GM12892 (cell line): ENCODE measurements at regions not wholly inside any gene's neighbourhood (a gene's known extent, or its start where the extent isn't known, plus 50 kb on each side); places are given as distances from the start of the nearest gene placed in this dataset.

ENCODE experiments used
- DNase-seq: peaks from one replicate; pipeline ENCODE4 v3.0.0; 2011; ENCODE audit not compliant: insufficient read length
- FAIRE-seq: peaks from 2 replicates; lab custom pipeline; 2011; peaks lifted over from hg19 to GRCh38; lab: Jason Lieb, UNC
- POLR2A ChIP-seq: IDR thresholded peaks from 2 replicates; pipeline ENCODE4 v1.6.1; 2011; ENCODE audit warnings: low read depth, low read length, control low read depth
- POLR2AphosphoS5 ChIP-seq: IDR thresholded peaks from 2 replicates; pipeline ENCODE4 v1.6.1; 2011; ENCODE audit warnings: low read depth, low read length, control low read depth
- TAF1 ChIP-seq: IDR thresholded peaks from 2 replicates; pipeline ENCODE4 v1.6.1; 2011; ENCODE audit warnings: low read depth, mild to moderate bottlenecking, control low read depth, low read length, borderline replicate concordance

DNA sequence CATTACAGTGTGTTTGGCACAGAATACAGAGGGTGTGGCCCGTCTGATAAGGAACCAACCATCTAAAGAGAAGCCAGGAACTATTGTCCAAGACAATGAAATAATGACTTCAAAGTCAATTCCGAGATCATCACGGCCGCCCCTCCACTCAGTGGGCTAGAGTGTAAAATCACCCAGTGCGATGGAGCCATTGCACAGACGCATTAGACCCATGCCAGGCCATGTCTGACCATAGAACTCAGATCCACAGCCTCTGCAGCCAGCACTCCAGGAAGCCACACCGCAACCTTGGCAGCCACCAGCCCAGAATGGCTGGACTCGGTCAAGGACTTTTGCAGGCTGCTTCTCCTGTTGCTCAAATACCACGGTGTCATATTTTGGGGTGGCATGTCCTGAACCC is 835.7 kb downstream of the DCDC2C start:
- TF ChIP-seq POLR2A (no peak), POLR2AphosphoS5 (no peak), TAF1 (no peak)
- no peak for FAIRE-seq

DNA sequence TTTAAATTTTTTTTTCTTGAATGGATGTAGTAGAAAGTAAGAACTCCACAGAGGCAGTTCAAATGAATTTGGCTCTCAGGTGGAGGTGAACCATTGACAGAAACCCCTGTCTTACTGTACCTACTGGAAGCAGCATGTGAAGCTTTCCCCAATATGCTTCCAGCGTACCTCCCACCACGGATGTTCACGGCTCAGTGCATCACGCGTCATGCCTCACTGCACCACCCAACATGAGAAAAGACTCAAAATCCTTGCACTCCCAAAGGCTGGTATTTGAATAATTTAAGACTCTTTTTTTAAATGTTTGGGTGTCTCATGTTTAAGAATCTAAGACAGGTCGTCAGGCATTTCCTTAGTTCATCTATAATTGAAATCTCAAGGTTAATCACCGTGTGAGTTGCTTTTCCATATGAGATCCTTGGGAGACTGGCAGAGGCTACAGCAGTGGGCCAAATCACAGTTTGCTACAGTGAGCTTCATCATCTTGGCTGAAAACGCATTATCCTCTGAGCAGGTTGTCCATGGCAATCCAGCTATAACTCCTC is 846.4 kb downstream of the DCDC2C start:
- FAIRE-seq: no peak
- TF ChIP-seq POLR2A: no peak
- TF ChIP-seq POLR2AphosphoS5: no peak
- no peak for TF ChIP-seq TAF1

More for the DNA sequence above, 835.7 kb downstream of the DCDC2C start:
- no peak for DNase-seq

DNA sequence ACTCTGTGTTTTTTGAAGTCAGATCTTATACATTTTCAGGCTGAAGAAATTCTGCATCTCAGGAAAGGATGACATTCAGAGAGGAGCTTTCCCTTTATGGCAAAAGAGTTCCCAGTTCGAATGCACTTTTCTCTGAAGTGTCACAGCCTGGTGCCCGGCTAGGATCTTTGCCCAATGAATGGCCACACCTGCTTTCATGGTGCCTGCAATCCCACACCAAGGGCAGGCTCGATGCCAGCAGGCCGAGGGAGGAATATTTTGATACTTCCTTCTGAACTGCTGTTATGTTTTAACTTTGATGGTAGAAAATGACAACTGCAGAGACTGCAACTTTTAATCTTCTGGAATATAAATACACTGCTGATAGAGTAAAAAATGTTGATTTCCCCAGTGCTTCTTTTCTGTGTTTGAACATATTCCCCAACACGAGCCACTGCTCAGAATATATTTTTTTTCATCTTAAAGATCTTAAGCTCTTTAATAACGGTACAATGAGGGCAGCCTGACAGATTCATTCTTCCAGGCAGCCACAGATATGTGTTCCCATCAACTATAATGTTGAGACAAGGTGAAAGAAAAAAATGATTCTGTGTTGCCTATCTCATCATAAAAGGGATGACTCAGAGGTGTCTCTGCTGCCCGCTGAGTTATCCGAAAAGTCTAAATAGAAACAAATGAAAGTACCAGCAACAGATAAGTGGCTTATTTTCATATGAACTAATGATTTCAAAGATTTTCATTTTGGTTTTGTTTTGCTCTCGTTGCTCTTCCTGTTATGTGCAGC is 848.5 kb downstream of the DCDC2C start:
- FAIRE-seq (no peak), DNase-seq (no peak)
- TF ChIP-seq POLR2AphosphoS5: no peak
- no peak for TF ChIP-seq TAF1
- no peak for TF ChIP-seq POLR2A

More for the DNA sequence above, 846.4 kb downstream of the DCDC2C start:
- DNase-seq: no peak

DNA sequence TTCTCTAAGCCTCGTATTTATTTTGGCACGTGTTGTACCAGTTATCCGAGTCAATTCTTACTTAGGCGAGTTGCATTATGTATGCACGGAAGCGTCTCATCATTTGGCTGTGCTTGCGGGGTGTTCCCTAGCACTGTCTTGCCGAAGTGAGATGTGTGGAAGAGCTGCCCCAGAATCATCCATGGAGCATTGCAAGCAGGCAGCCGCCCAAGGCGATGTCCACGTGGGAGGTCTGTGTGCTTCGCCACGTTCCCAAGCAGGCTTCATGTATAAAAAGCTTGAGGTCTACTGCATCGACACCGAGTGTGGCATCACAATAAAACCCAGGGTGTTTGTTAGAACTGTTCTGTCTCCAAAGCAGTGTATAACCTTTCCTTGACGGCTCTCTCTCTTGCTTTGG is 849.9 kb downstream of the DCDC2C start:
- TF ChIP-seq TAF1 (no peak), POLR2AphosphoS5 (no peak), POLR2A (no peak)
- FAIRE-seq: no peak

DNA sequence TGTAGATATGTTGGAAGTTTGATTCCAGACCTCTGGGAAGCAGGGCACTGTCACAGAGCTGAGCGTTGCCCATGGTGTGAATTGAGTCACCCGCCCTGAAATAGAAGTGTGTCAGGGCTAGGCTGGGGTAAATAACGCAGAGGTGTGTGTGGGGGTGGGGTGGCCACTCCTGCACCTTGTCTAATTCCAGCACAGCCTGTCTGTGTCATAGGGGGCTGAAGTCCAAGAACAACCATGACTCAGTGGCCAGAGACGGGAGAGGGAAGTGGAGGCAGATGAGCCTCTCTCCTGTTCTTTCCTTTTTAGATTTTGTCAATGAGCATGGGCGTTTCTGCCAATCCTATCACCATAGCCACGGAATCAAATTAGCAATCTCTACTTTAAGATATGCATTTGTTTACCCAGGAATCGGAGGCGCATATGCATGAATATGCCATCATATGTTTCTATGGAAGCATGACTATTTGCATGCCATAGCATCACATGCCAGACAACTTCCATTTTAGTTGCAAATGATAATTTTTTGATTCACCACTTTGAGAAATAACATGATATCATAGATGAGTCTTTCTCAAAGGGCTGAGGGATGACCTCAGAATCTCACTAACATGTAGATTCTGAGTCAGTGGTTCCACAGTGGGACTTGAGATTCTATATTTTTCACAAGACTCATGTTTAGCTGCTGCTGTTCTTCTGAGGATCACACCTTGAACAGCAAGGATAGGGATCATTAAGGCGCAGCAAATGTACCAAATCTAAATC is 852.9 kb downstream of the DCDC2C start:
- TF ChIP-seq POLR2A (no peak), TAF1 (no peak)
- FAIRE-seq (no peak), DNase-seq (no peak)

More for the DNA sequence above, 849.9 kb downstream of the DCDC2C start:
- DNase-seq: no peak

DNA sequence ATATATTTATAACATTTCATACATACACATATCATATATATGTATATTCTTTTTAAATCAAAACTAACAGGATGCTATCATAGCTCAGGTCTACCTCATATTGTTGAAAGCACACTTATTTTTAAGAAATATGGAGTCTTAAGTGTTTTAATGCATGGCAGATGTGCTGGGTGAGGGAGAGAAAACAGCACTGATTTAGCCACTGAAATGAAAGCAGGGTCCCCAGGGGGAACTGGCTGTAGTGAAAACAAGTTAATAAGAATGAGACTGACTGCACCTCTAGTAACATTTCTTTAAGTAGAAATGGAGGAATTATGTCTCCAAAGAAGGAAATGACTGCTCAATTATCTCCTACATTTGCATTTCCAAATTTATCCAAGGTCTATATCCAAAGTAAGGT is 857.8 kb downstream of the DCDC2C start:
- TF ChIP-seq POLR2A (no peak), TAF1 (no peak), POLR2AphosphoS5 (no peak)
- FAIRE-seq (no peak), DNase-seq (no peak)

DNA sequence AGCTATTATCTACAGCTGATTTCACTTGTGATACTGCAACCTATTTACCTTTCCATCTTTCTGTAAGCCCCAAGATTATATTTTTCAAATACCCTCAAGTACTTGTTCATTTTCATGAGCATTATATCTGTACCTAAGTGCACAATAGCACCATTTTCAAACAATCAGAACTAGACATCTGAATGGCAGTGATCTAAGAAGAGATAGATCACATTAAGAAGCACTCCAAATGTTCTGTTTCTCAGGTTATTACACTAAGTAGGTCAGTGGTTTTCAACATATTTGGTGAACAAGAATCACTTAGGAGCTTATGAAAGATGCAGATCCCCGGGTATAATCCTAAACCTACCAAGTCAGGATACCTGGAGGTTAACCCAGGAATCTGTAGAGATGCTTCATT is 872.7 kb downstream of the DCDC2C start:
- FAIRE-seq: no peak
- DNase-seq: no peak
- TF ChIP-seq POLR2A (no peak), TAF1 (no peak), POLR2AphosphoS5 (no peak)

DNA sequence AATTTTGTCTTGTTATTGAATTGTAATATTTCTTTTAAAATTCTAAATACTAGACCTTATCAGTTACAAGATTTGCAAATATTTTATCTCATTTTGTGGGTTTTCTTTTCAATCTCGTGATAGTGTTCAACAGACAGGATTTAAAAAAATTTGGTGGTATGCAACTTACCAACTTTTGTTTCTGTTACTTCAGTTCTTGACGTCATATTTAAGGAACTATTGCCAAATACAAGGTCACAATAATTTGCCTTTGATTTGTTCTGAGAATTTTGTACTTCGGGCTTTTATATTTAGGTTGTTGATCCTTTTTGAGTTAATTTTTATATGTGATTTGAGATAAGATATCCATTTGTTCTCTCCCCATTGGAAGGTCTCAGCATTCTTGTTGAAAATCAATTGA is 876.6 kb downstream of the DCDC2C start:
- FAIRE-seq (no peak), DNase-seq (no peak)
- TF ChIP-seq POLR2A (no peak), TAF1 (no peak), POLR2AphosphoS5 (no peak)

DNA sequence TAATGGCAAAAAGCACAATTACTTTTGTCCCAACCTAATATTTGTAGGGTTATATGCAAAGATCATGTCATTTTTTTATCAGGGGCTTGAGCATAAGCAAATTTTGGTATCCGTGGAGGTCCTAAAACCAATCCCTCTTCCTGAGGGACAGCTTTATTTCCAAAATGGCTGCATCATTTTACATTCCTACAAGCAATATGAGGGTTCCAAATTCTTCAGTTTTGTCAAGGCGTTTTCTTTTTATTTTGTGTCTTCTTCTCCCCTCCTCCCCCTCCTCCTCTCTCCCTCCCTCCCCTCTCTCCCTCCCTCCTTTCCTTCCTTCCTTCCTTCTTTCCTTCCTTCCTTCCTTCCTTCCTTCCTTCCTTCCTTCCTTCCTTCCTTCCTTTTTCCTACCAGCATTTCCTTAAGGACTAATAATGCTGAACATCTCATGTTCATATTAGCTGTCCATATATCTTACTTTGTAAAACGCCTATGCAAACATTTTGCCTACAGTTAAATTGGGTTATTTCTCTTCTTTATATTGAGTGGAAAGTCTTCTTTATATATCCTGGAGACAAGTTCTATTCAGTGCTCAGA is 881.8 kb downstream of the DCDC2C start:
- no peak for FAIRE-seq

DNA sequence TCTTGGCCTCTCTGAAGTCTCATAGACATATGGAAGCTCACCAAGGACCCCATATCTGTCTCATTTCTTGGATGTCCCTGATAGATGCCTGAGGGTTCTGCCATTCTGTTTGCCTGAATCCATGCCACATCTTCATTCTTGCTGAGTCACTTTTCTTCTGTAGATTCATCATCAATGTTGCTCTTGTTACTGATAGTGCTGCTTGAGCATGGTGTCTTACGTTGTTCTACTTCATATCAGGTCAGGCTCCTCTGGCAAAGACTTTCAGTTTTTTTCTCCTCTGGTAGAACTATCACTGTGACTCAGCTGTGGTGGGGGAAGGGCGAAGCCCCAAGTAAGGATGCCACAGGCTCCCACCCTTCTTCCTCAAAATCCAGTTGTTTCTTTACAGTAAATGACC is 885.2 kb downstream of the DCDC2C start:
- no peak for TF ChIP-seq TAF1
- no peak for TF ChIP-seq POLR2AphosphoS5
- TF ChIP-seq POLR2A: no peak
- DNase-seq (no peak), FAIRE-seq (no peak)

More for the DNA sequence above, 881.8 kb downstream of the DCDC2C start:
- DNase-seq: no peak
- TF ChIP-seq TAF1 (no peak), POLR2A (no peak), POLR2AphosphoS5 (no peak)

DNA sequence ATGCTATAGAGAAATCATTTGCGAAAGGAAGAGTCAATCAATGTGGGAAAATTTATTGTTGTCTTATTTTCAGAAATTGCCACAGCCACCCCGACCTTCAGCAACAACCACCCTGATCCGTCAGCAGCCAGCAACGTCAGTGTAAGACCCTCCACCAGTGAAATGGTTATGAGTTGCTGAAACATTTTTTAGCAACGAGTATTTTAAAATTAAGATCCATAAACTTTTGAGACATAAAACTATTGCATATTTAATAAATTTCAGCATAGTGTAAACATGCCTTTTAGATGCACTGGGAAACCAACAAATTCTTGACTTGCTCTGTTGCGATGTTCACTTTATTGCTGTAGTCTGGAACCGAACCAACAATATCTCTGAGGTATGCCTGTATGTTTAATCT is 887.9 kb downstream of the DCDC2C start:
- FAIRE-seq (no peak), DNase-seq (no peak)
- TF ChIP-seq POLR2AphosphoS5: no peak
- TF ChIP-seq POLR2A: no peak
- TF ChIP-seq TAF1: no peak

DNA sequence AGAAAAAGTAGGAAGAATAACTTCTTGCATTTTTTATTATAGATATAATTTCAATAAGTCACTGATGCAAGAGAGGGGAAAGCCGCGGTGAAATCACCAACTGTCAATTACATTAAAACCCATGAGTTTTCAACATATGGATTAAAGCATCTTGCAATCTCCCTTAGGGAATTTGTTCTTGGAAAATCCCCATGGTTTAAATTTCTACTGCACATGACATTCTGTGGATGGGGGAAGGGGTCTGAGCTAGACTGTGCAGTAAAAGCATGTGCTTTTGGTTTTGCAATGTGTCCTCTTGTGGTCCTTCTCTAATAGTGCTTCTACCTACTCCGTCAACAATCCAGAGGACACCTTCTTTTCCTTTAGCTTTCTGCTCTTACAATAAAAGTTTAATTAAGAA is 894.0 kb downstream of the DCDC2C start:
- DNase-seq (no peak), FAIRE-seq (no peak)
- TF ChIP-seq TAF1 (no peak), POLR2A (no peak), POLR2AphosphoS5 (no peak)
